ENCODE measurements at regions not wholly inside any gene's neighbourhood (a gene's known extent, or its start where the extent isn't known, plus 50 kb on each side); places are given as distances from the start of the nearest gene placed in this dataset.

DNA sequence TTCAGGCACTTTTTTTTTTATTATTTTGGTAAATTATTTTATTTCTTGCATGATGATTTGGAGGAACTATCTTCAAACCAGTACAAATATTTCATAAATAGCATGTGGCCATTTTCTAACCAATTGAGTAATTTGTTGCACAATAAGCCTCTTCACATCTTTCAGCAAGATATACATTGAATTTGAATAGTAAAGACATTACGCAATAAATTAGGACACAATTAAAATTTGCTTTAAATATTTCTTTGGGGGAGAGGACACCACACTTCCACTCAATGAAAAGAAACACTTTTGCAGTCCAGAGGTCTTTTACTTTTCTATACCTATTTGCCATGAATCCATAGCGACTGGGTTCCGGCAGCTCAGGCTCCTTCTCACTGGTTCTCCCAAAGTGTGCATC is 762.6 kb upstream of the GOLIM4 start:
- TF ChIP-seq, protein P1, sequence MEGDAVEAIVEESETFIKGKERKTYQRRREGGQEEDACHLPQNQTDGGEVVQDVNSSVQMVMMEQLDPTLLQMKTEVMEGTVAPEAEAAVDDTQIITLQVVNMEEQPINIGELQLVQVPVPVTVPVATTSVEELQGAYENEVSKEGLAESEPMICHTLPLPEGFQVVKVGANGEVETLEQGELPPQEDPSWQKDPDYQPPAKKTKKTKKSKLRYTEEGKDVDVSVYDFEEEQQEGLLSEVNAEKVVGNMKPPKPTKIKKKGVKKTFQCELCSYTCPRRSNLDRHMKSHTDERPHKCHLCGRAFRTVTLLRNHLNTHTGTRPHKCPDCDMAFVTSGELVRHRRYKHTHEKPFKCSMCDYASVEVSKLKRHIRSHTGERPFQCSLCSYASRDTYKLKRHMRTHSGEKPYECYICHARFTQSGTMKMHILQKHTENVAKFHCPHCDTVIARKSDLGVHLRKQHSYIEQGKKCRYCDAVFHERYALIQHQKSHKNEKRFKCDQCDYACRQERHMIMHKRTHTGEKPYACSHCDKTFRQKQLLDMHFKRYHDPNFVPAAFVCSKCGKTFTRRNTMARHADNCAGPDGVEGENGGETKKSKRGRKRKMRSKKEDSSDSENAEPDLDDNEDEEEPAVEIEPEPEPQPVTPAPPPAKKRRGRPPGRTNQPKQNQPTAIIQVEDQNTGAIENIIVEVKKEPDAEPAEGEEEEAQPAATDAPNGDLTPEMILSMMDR (IDR thresholded peaks at IDR 0.05; ENCODE audit: low read length) = no peak
- TF ChIP-seq EZH2 (optimal IDR thresholded peaks at IDR 0.05; ENCODE audit: low read depth, low read length) (no peak), EZH2phosphoT487 (IDR thresholded peaks at IDR 0.05; ENCODE audit: low read length) (no peak)

All from MM.1S (cell line).